ENCODE measurements at regions not wholly inside any gene's neighbourhood (a gene's known extent, or its start where the extent isn't known, plus 50 kb on each side); places are given as distances from the start of the nearest gene placed in this dataset.
"Not testable (repeated sequence)": the region's sequence is repeated elsewhere in the genome, so short reads cannot be mapped to it uniquely, and the experiment has no call there.

- Mint-ChIP-seq H3K27ac (no peak overlapping the region), H3K4me1 (ENCODE audit: low read depth) (no peaks in the 10 kb centered on the region), H3K27me3 (ENCODE audit: insufficient read depth) (no peaks in the 10 kb centered on the region), H3K4me3 (no peak overlapping the region), H3K9me3 (no peaks in the 10 kb centered on the region), H3K36me3 (ENCODE audit: low read depth) (no peaks in the 10 kb centered on the region)
- intact Hi-C loops (cut with micrococcal nuclease): no loop called here
- no peak for DNase-seq (ENCODE audit: low spot score)
Observed at GRCh38 chr2:239723486-239724193, 301.5 kb downstream of the NDUFA10 start.

GRCh38 chr2:239722760-239723470 is 302.2 kb downstream of the NDUFA10 start:
- Mint-ChIP-seq H3K4me1 (ENCODE audit: low read depth) (no peaks in the 10 kb centered on the region), H3K4me3 (no peak overlapping the region), H3K36me3 (ENCODE audit: low read depth) (no peaks in the 10 kb centered on the region), H3K9me3 (no peaks in the 10 kb centered on the region), H3K27ac (no peak overlapping the region), H3K27me3 (ENCODE audit: insufficient read depth) (no peaks in the 10 kb centered on the region)
- no peak for DNase-seq (ENCODE audit: low spot score)
- intact Hi-C loops (cut with micrococcal nuclease): no loop called here

- Mint-ChIP-seq H3K27ac (no peak overlapping the region), H3K4me3 (no peak overlapping the region), H3K27me3 (ENCODE audit: insufficient read depth) (no peaks in the 10 kb centered on the region), H3K36me3 (ENCODE audit: low read depth) (no peaks in the 10 kb centered on the region), H3K4me1 (ENCODE audit: low read depth) (no peaks in the 10 kb centered on the region), H3K9me3 (no peaks in the 10 kb centered on the region)
- intact Hi-C loops (cut with micrococcal nuclease): no loop called here
- DNase-seq (ENCODE audit: low spot score): no peak
Observed at GRCh38 chr2:239721991-239722759, 303.0 kb downstream of the NDUFA10 start.

GRCh38 chr2:239721531-239721930 is 303.6 kb downstream of the NDUFA10 start:
- H3K4me1 Mint-ChIP-seq (ENCODE audit: low read depth): no peaks in the 10 kb centered on the region
- no peaks in the 10 kb centered on the region for H3K27me3 Mint-ChIP-seq (ENCODE audit: insufficient read depth)
- no peak for DNase-seq (ENCODE audit: low spot score)
- no peaks in the 10 kb centered on the region for H3K36me3 Mint-ChIP-seq (ENCODE audit: low read depth)
- H3K27ac Mint-ChIP-seq: no peak overlapping the region
- no peak overlapping the region for H3K4me3 Mint-ChIP-seq
- intact Hi-C loops (cut with micrococcal nuclease): no loop called here
- H3K9me3 Mint-ChIP-seq: no peaks in the 10 kb centered on the region

- intact Hi-C loops (cut with micrococcal nuclease): no loop called here
Observed at GRCh38 chr2:239720361-239721360, 304.5 kb downstream of the NDUFA10 start.

GRCh38 chr2:239719791-239720360 is 305.3 kb downstream of the NDUFA10 start:
- Mint-ChIP-seq H3K36me3 (ENCODE audit: low read depth) (no peaks in the 10 kb centered on the region), H3K9me3 (no peaks in the 10 kb centered on the region), H3K27ac (no peak overlapping the region), H3K4me1 (ENCODE audit: low read depth) (no peaks in the 10 kb centered on the region), H3K4me3 (no peak overlapping the region), H3K27me3 (ENCODE audit: insufficient read depth) (no peaks in the 10 kb centered on the region)
- DNase-seq (ENCODE audit: low spot score): no peak
- intact Hi-C loops (cut with micrococcal nuclease): no loop called here

More at GRCh38 chr2:239720361-239721360, 304.5 kb downstream of the NDUFA10 start:
- Mint-ChIP-seq H3K27ac (no peak overlapping the region), H3K4me3 (no peak overlapping the region), H3K27me3 (ENCODE audit: insufficient read depth) (no peaks in the 10 kb centered on the region), H3K4me1 (ENCODE audit: low read depth) (no peaks in the 10 kb centered on the region), H3K9me3 (no peaks in the 10 kb centered on the region), H3K36me3 (ENCODE audit: low read depth) (no peaks in the 10 kb centered on the region)
- DNase-seq (ENCODE audit: low spot score): no peak

- H3K4me1 Mint-ChIP-seq (ENCODE audit: low read depth); H3K4me3 Mint-ChIP-seq; H3K27ac Mint-ChIP-seq; H3K27me3 Mint-ChIP-seq (ENCODE audit: insufficient read depth); H3K9me3 Mint-ChIP-seq; DNase-seq (ENCODE audit: low spot score); H3K36me3 Mint-ChIP-seq (ENCODE audit: low read depth); intact Hi-C loops (cut with micrococcal nuclease): not testable (repeated sequence)
Observed at GRCh38 chr2:239718991-239719390, 306.2 kb downstream of the NDUFA10 start.

- H3K4me1 Mint-ChIP-seq (ENCODE audit: low read depth): no peaks in the 10 kb centered on the region
- H3K4me3 Mint-ChIP-seq: no peak overlapping the region
- H3K9me3 Mint-ChIP-seq: peaks cover 18% of the 10 kb centered on the region
- intact Hi-C loops (cut with micrococcal nuclease): no loop called here
- no peak overlapping the region for H3K27ac Mint-ChIP-seq
- no peak for DNase-seq (ENCODE audit: low spot score)
- no peaks in the 10 kb centered on the region for H3K27me3 Mint-ChIP-seq (ENCODE audit: insufficient read depth)
- no peaks in the 10 kb centered on the region for H3K36me3 Mint-ChIP-seq (ENCODE audit: low read depth)
Observed at GRCh38 chr2:239717706-239718105, 307.4 kb downstream of the NDUFA10 start.

- no peaks in the 10 kb centered on the region for H3K27me3 Mint-ChIP-seq (ENCODE audit: insufficient read depth)
- no peaks in the 10 kb centered on the region for H3K4me1 Mint-ChIP-seq (ENCODE audit: low read depth)
- no peak overlapping the region for H3K4me3 Mint-ChIP-seq
- intact Hi-C loops (cut with micrococcal nuclease): no loop called here
- H3K9me3 Mint-ChIP-seq: peaks cover 19% of the 10 kb centered on the region
- no peak overlapping the region for H3K27ac Mint-ChIP-seq
- DNase-seq (ENCODE audit: low spot score): no peak
- H3K36me3 Mint-ChIP-seq (ENCODE audit: low read depth): no peaks in the 10 kb centered on the region
Observed at GRCh38 chr2:239717319-239717675, 307.8 kb downstream of the NDUFA10 start.

GRCh38 chr2:239716536-239717318 is 308.4 kb downstream of the NDUFA10 start:
- H3K27me3 Mint-ChIP-seq (ENCODE audit: insufficient read depth): no peaks in the 10 kb centered on the region
- DNase-seq (ENCODE audit: low spot score): no peak

GRCh38 chr2:239716009-239716408 is 309.1 kb downstream of the NDUFA10 start:
- peaks cover 26% of the 10 kb centered on the region for H3K9me3 Mint-ChIP-seq
- no peak overlapping the region for H3K4me3 Mint-ChIP-seq
- DNase-seq (ENCODE audit: low spot score): no peak
- peaks cover 2% of the 10 kb centered on the region for H3K27me3 Mint-ChIP-seq (ENCODE audit: insufficient read depth)
- no peaks in the 10 kb centered on the region for H3K36me3 Mint-ChIP-seq (ENCODE audit: low read depth)
- H3K4me1 Mint-ChIP-seq (ENCODE audit: low read depth): no peaks in the 10 kb centered on the region
- H3K27ac Mint-ChIP-seq: no peak overlapping the region
- intact Hi-C loops (cut with micrococcal nuclease): no loop called here

More at GRCh38 chr2:239716536-239717318, 308.4 kb downstream of the NDUFA10 start:
- intact Hi-C loops (cut with micrococcal nuclease): no loop called here
- H3K9me3 Mint-ChIP-seq: peaks cover 20% of the 10 kb centered on the region
- no peak overlapping the region for H3K27ac Mint-ChIP-seq
- no peak overlapping the region for H3K4me3 Mint-ChIP-seq
- no peaks in the 10 kb centered on the region for H3K36me3 Mint-ChIP-seq (ENCODE audit: low read depth)
- no peaks in the 10 kb centered on the region for H3K4me1 Mint-ChIP-seq (ENCODE audit: low read depth)

All from activated T-helper 1 cell treated with anti-CD3 and anti-CD28 coated beads, Interleukin-12 subunit alpha, Interleukin-12 subunit beta, Interleukin-2, Interleukin-4 antibody, amounts not matched to agents 30 ng/mL and 10 ng/mL and 1 ng/mL, durations not matched to agents 14 hours and 24 hours and 36 hours (primary cell).